ENCODE measurements at regions not wholly inside any gene's neighbourhood (a gene's known extent, or its start where the extent isn't known, plus 50 kb on each side); places are given as distances from the start of the nearest gene placed in this dataset.

GRCh38 chr21:34276711-34277425, 86.9 kb upstream of the KCNE2 start:
- no peak overlapping the region for H3K9ac ChIP-seq (ENCODE audit: insufficient read depth, low read depth, low read length)
- no peak for DNase-seq (ENCODE audit: low spot score)
- TF ChIP-seq ZNF781 (CRISPR knock-in tag; IDR thresholded peaks at IDR 0.05; ENCODE audit: borderline replicate concordance, not compliant biosample characterization) (no peak), HMGXB3 (CRISPR knock-in tag; IDR thresholded peaks at IDR 0.05; ENCODE audit: borderline replicate concordance) (no peak), POLR2G (IDR thresholded peaks at IDR 0.05; ENCODE audit: low read depth, low read length) (no peak), NR2C2 (CRISPR knock-in tag; IDR thresholded peaks at IDR 0.05; ENCODE audit: borderline replicate concordance) (no peak), ZNF546 (CRISPR knock-in tag; conservative IDR thresholded peaks at IDR 0.05) (no peak), ATF2 (CRISPR knock-in tag; IDR thresholded peaks at IDR 0.05) (no peak)
- peaks cover 0 to 32% of the 10 kb centered on the region in 2 experiments; a peak in 3 of 5 replicates for H3K27me3 ChIP-seq (ENCODE audit: control insufficient read depth in 1 of 2, insufficient read depth in 2 of 2, low read length in 2 of 2)
- BruUV-seq (replicated peaks), result no TSS peak
- H3K4me3 ChIP-seq (replicated peaks in 1 of 3; ENCODE audit: insufficient read depth in 1 of 3, low read depth in 2 of 3, low read length in 3 of 3), result no peak overlapping the region
- no peak overlapping the region for H3K27ac ChIP-seq (ENCODE audit: extremely low read length, insufficient read depth, low read length)
- no peaks in the 10 kb centered on the region for H3K79me2 ChIP-seq (ENCODE audit: insufficient read depth, low read length)
- H3K36me3 ChIP-seq (replicated peaks in 1 of 2; ENCODE audit: control insufficient read depth in 1 of 2, insufficient read depth in 2 of 2, low read length in 2 of 2), result no peaks in the 10 kb centered on the region
- no peak overlapping the region for H3K4me2 ChIP-seq (ENCODE audit: low read depth, low read length)
- ChIA-PET CTCF (ENCODE audit: low intra/inter-chr PET ratio, low total read pairs) (no interaction called here), POLR2A (no interaction called here)
- FAIRE-seq, result no peak
- H3K9me3 ChIP-seq (ENCODE audit: low read length), result no peaks in the 10 kb centered on the region
- H2AFZ ChIP-seq (ENCODE audit: low read length), result no peak overlapping the region
- no peaks in the 10 kb centered on the region for H4K20me1 ChIP-seq (ENCODE audit: insufficient read depth, low read length)
- in situ Hi-C loops (cut with HindIII; ENCODE audit: extremely low pct_ligation_motif_present, low pct_unique_long_range_greater_than_20kb) (no loop called here), intact Hi-C loops (cut with micrococcal nuclease; ENCODE audit: unreplicated experiment) (no loop called here)
- H3K4me1 ChIP-seq (ENCODE audit: insufficient read depth, low read length), result no peaks in the 10 kb centered on the region
- WGBS (ENCODE audit: low lambda C conversion rate), result 29% methylated on average over 5 of the region's 5 CpGs
- ATAC-seq, result no peak

Measured in HepG2 (cell line).